Small intestine (tissue), 7 donors: ENCODE measurements at regions not wholly inside any gene's neighbourhood (a gene's known extent, or its start where the extent isn't known, plus 50 kb on each side); places are given as distances from the start of the nearest gene placed in this dataset.

Experiments used
- DNase-seq, 2 donors: peaks; one replicate each; pipeline versions ENCODE4 v3.0.0 to v3.0.0-alpha.2; 2013
- FAIRE-seq: peaks from 2 replicates; lab custom pipeline; 2012; peaks lifted over from hg19 to GRCh38; lab: Jason Lieb, UNC
- H3K27ac ChIP-seq, 3 donors: one replicate each; pipeline ENCODE4 v1.5.1; 2013; ENCODE audit warnings: low read length in 2 of 3, mild to moderate bottlenecking in 2 of 3, control low read depth in 1 of 3, inconsistent platforms in 1 of 3, low read depth in 1 of 3, moderate library complexity in 1 of 3
- H3K27me3 ChIP-seq, 3 donors: one replicate each; pipeline ENCODE4 v1.6.1; 2013; ENCODE audit warnings: low read length in 3 of 3, inconsistent platforms in 1 of 3; ENCODE audit not compliant: control insufficient read depth in 3 of 3, insufficient read depth in 3 of 3
- H3K36me3 ChIP-seq, 3 donors: one replicate each; pipeline ENCODE4 v1.6.1; 2013; ENCODE audit warnings: low read length in 3 of 3, inconsistent platforms in 1 of 3, low read depth in 1 of 3, mild to moderate bottlenecking in 1 of 3, moderate library complexity in 1 of 3; ENCODE audit not compliant: control insufficient read depth in 3 of 3, insufficient read depth in 2 of 3
- H3K4me1 ChIP-seq, 3 donors: one replicate each; pipeline ENCODE4 v1.6.1; 2013; ENCODE audit warnings: low read length in 2 of 3, inconsistent platforms in 1 of 3, low read depth in 1 of 3, mild to moderate bottlenecking in 1 of 3, moderate library complexity in 1 of 3; ENCODE audit not compliant: control insufficient read depth in 3 of 3, insufficient read depth in 2 of 3
- H3K4me3 ChIP-seq, 3 donors: one replicate each; pipeline ENCODE4 v1.5.1; 2013; ENCODE audit warnings: low read length in 3 of 3, control low read depth in 1 of 3, inconsistent platforms in 1 of 3, low read depth in 1 of 3, mild to moderate bottlenecking in 1 of 3, moderate library complexity in 1 of 3
- H3K9me3 ChIP-seq, 2 donors: one replicate each; pipeline ENCODE4 v1.6.1; 2013; ENCODE audit warnings: low read depth in 1 of 2, low read length in 1 of 2; ENCODE audit not compliant: control insufficient read depth in 2 of 2, insufficient read depth in 1 of 2
- WGBS, 3 donors: extraction: QIAGEN DNeasy Blood & Tissue Kit; methylation state at CpG; one replicate each; pipeline ENCODE4 v1.1.7; 2013; 5-methylcytosine and 5-hydroxymethylcytosine counted together
- donor health status: healthy with polysubstance abuse.
- donor health status: control.
- donor health status: control.
- donor health status: Bipolar disorder and iron deficiency.
- donor health status: healthy.

- no peak for FAIRE-seq
- Histone ChIP-seq H3K4me3 (no peak overlapping the region), H3K9me3 (peaks cover 0 to 4% of the 10 kb centered on the region in 2 donors), H3K27ac (no peak overlapping the region), H3K4me1 (no peaks in the 10 kb centered on the region), H3K27me3 (no peaks in the 10 kb centered on the region), H3K36me3 (no peaks in the 10 kb centered on the region)
- DNase-seq: no peak
- 61 to 81% (median 80%) methylated on average over 1 of the region's 1 CpG for WGBS, 3 donors
Measured at GRCh38 chr12:58283553-58283952, 342.2 kb downstream of the ATP23 start.

- H3K9me3 ChIP-seq: no peaks in the 10 kb centered on the region
- H3K4me1 ChIP-seq: no peaks in the 10 kb centered on the region
- WGBS, 3 donors: 46 to 54% (median 51%) methylated on average over 5 of the region's 5 CpGs
- DNase-seq (no peak), FAIRE-seq (no peak)
- H3K4me3 ChIP-seq: no peak overlapping the region
- no peak overlapping the region for H3K27ac ChIP-seq
- no peaks in the 10 kb centered on the region for H3K36me3 ChIP-seq
- H3K27me3 ChIP-seq: no peaks in the 10 kb centered on the region
Measured at GRCh38 chr12:58285551-58285950, 344.2 kb downstream of the ATP23 start.

GRCh38 chr12:58286353-58286752, 345.0 kb downstream of the ATP23 start:
- DNase-seq (no peak), FAIRE-seq (no peak)
- no peak overlapping the region for H3K4me3 ChIP-seq
- no peaks in the 10 kb centered on the region for H3K9me3 ChIP-seq
- no peaks in the 10 kb centered on the region for H3K4me1 ChIP-seq
- no peaks in the 10 kb centered on the region for H3K36me3 ChIP-seq
- no peak overlapping the region for H3K27ac ChIP-seq
- no peaks in the 10 kb centered on the region for H3K27me3 ChIP-seq

- FAIRE-seq (no peak), DNase-seq (no peak)
- no peaks in the 10 kb centered on the region for H3K36me3 ChIP-seq
- H3K27me3 ChIP-seq: no peaks in the 10 kb centered on the region
- H3K9me3 ChIP-seq: no peaks in the 10 kb centered on the region
- H3K27ac ChIP-seq: no peak overlapping the region
- 70 to 94% (median 82%) methylated on average over 4 to 6 of the region's 6 CpGs for WGBS, 3 donors
- H3K4me1 ChIP-seq: no peaks in the 10 kb centered on the region
- H3K4me3 ChIP-seq: no peak overlapping the region
Measured at GRCh38 chr12:58288190-58288589, 346.8 kb downstream of the ATP23 start.

GRCh38 chr12:58291106-58291505, 349.7 kb downstream of the ATP23 start:
- Histone ChIP-seq H3K27ac (no peak overlapping the region), H3K9me3 (no peaks in the 10 kb centered on the region), H3K27me3 (no peaks in the 10 kb centered on the region), H3K4me3 (no peak overlapping the region), H3K4me1 (no peaks in the 10 kb centered on the region), H3K36me3 (no peaks in the 10 kb centered on the region)
- 20 to 49% (median 27%) methylated on average over 1 of the region's 1 CpG for WGBS, 3 donors
- FAIRE-seq (no peak), DNase-seq (peak in 1 of 2 donors; percentile 1)

GRCh38 chr12:58293308-58293982, 352.1 kb downstream of the ATP23 start:
- WGBS, 3 donors: 90 to 92% (median 91%) methylated on average over 2 of the region's 2 CpGs

GRCh38 chr12:58295268-58295667, 353.9 kb downstream of the ATP23 start:
- Histone ChIP-seq H3K27ac (no peak overlapping the region), H3K4me3 (no peak overlapping the region), H3K36me3 (no peaks in the 10 kb centered on the region), H3K27me3 (no peaks in the 10 kb centered on the region), H3K4me1 (no peaks in the 10 kb centered on the region), H3K9me3 (no peaks in the 10 kb centered on the region)
- no peak for DNase-seq
- no peak for FAIRE-seq
- WGBS, 3 donors: 69 to 91% (median 82%) methylated on average over 1 of the region's 1 CpG

More at GRCh38 chr12:58293308-58293982, 352.1 kb downstream of the ATP23 start:
- no peaks in the 10 kb centered on the region for H3K4me1 ChIP-seq
- no peaks in the 10 kb centered on the region for H3K36me3 ChIP-seq
- H3K27ac ChIP-seq: no peak overlapping the region
- DNase-seq (no peak), FAIRE-seq (no peak)
- no peaks in the 10 kb centered on the region for H3K9me3 ChIP-seq
- H3K4me3 ChIP-seq: no peak overlapping the region
- H3K27me3 ChIP-seq: no peaks in the 10 kb centered on the region

GRCh38 chr12:58296863-58297262, 355.5 kb downstream of the ATP23 start:
- H3K27me3 ChIP-seq: no peaks in the 10 kb centered on the region
- H3K9me3 ChIP-seq: no peaks in the 10 kb centered on the region
- no peak overlapping the region for H3K27ac ChIP-seq
- H3K4me3 ChIP-seq: no peak overlapping the region
- DNase-seq (no peak), FAIRE-seq (no peak)
- no peaks in the 10 kb centered on the region for H3K36me3 ChIP-seq
- peaks cover 0 to 2% (median 0%) of the 10 kb centered on the region in 3 donors for H3K4me1 ChIP-seq
- WGBS, 3 donors: 54 to 60% (median 57%) methylated on average over 4 of the region's 4 CpGs

GRCh38 chr12:58298803-58299202, 357.4 kb downstream of the ATP23 start:
- Histone ChIP-seq H3K27ac (no peak overlapping the region), H3K27me3 (no peaks in the 10 kb centered on the region), H3K9me3 (no peaks in the 10 kb centered on the region), H3K36me3 (no peaks in the 10 kb centered on the region), H3K4me1 (peaks cover 0 to 9% (median 0%) of the 10 kb centered on the region in 3 donors), H3K4me3 (no peak overlapping the region)
- DNase-seq (no peak), FAIRE-seq (no peak)
- 70 to 83% (median 79%) methylated on average over 5 of the region's 5 CpGs for WGBS, 3 donors
